BLaER1 (cell line): ENCODE measurements at regions not wholly inside any gene's neighbourhood (a gene's known extent, or its start where the extent isn't known, plus 50 kb on each side); places are given as distances from the start of the nearest gene placed in this dataset.

ENCODE experiments used
- H3K27ac ChIP-seq: shearing (Covaris generic); formaldehyde crosslinking; 2 replicates; pipeline ENCODE4 v1.8.1; 2022
- H3K27me3 ChIP-seq: shearing (Covaris generic); formaldehyde crosslinking; 2 replicates; pipeline ENCODE4 v1.8.1; 2022
- H3K36me3 ChIP-seq: shearing (Covaris generic); formaldehyde crosslinking; 2 replicates; pipeline ENCODE4 v1.8.1; 2022
- H3K4me1 ChIP-seq: shearing (Covaris generic); formaldehyde crosslinking; 2 replicates; pipeline ENCODE4 v1.8.1; 2022
- H3K4me2 ChIP-seq: shearing (Covaris generic); formaldehyde crosslinking; 2 replicates; pipeline ENCODE4 v1.8.1; 2022
- H3K4me3 ChIP-seq: shearing (Covaris generic); formaldehyde crosslinking; 2 replicates; pipeline ENCODE4 v1.8.1; 2022
- H3K9ac ChIP-seq: shearing (Covaris generic); formaldehyde crosslinking; 2 replicates; pipeline ENCODE4 v1.8.1; 2022
- H3K9me3 ChIP-seq: shearing (Covaris generic); formaldehyde crosslinking; 2 replicates; pipeline ENCODE4 v1.8.1; 2022
- H4K20me1 ChIP-seq: shearing (Covaris generic); formaldehyde crosslinking; 2 replicates; pipeline ENCODE4 v1.8.1; 2022
- Cebpa-rat ChIP-seq: shearing (Covaris generic); IDR thresholded peaks from 2 replicates; pipeline ENCODE4 v1.8.1; 2022

GRCh38 chr12:14244876-14245669, 120.4 kb upstream of the ATF7IP start:
- Histone ChIP-seq H3K9me3 (peaks cover 57% of the 10 kb centered on the region), H3K27me3 (no peaks in the 10 kb centered on the region), H3K27ac (0 out of 2 replicates have a peak overlapping the region, but pooled peaks have one; percentile 18), H3K9ac (no peak overlapping the region), H3K36me3 (no peaks in the 10 kb centered on the region), H4K20me1 (no peaks in the 10 kb centered on the region), H3K4me1 (peaks cover 27% of the 10 kb centered on the region), H3K4me2 (peak overlapping the region; percentile 6; the same call in 1 of the 2 replicates), H3K4me3 (no peak overlapping the region)
- TF ChIP-seq Cebpa-rat, result no peak

- TF ChIP-seq Cebpa-rat, result no peak
- Histone ChIP-seq H4K20me1 (no peaks in the 10 kb centered on the region), H3K4me1 (peaks cover 24% of the 10 kb centered on the region)
Observed at GRCh38 chr12:14247166-14247565, 118.3 kb upstream of the ATF7IP start.

GRCh38 chr12:14249368-14249767, 116.1 kb upstream of the ATF7IP start:
- no peak overlapping the region for H3K4me3 ChIP-seq
- no peaks in the 10 kb centered on the region for H3K27me3 ChIP-seq
- no peaks in the 10 kb centered on the region for H3K36me3 ChIP-seq
- peaks cover 30% of the 10 kb centered on the region for H3K4me1 ChIP-seq
- no peak overlapping the region for H3K9ac ChIP-seq
- no peak for TF ChIP-seq Cebpa-rat
- no peak overlapping the region for H3K27ac ChIP-seq
- peaks cover 43% of the 10 kb centered on the region for H3K9me3 ChIP-seq
- H3K4me2 ChIP-seq, result no peak overlapping the region
- H4K20me1 ChIP-seq, result no peaks in the 10 kb centered on the region

More at GRCh38 chr12:14247166-14247565, 118.3 kb upstream of the ATF7IP start:
- no peaks in the 10 kb centered on the region for H3K27me3 ChIP-seq
- no peak overlapping the region for H3K27ac ChIP-seq
- no peak overlapping the region for H3K4me3 ChIP-seq
- H3K4me2 ChIP-seq, result no peak overlapping the region
- peaks cover 59% of the 10 kb centered on the region for H3K9me3 ChIP-seq
- H3K9ac ChIP-seq, result no peak overlapping the region
- no peaks in the 10 kb centered on the region for H3K36me3 ChIP-seq

- H4K20me1 ChIP-seq, result no peaks in the 10 kb centered on the region
- no peak overlapping the region for H3K4me3 ChIP-seq
- no peaks in the 10 kb centered on the region for H3K27me3 ChIP-seq
- peaks cover 41% of the 10 kb centered on the region for H3K9me3 ChIP-seq
- no peak overlapping the region for H3K9ac ChIP-seq
- H3K36me3 ChIP-seq, result no peaks in the 10 kb centered on the region
- TF ChIP-seq Cebpa-rat, result no peak
- H3K4me2 ChIP-seq, result no peak overlapping the region
- H3K4me1 ChIP-seq, result peaks cover 45% of the 10 kb centered on the region
- no peak overlapping the region for H3K27ac ChIP-seq
Observed at GRCh38 chr12:14252697-14253096, 112.8 kb upstream of the ATF7IP start.

- Histone ChIP-seq H3K27me3 (no peaks in the 10 kb centered on the region), H3K4me2 (no peak overlapping the region), H3K9ac (no peak overlapping the region), H4K20me1 (no peaks in the 10 kb centered on the region), H3K4me3 (no peak overlapping the region), H3K36me3 (no peaks in the 10 kb centered on the region), H3K9me3 (peaks cover 38% of the 10 kb centered on the region), H3K27ac (no peak overlapping the region), H3K4me1 (peaks cover 52% of the 10 kb centered on the region)
- TF ChIP-seq Cebpa-rat, result no peak
Observed at GRCh38 chr12:14253496-14253895, 112.0 kb upstream of the ATF7IP start.

GRCh38 chr12:14254781-14255180, 110.7 kb upstream of the ATF7IP start:
- TF ChIP-seq Cebpa-rat, result no peak
- Histone ChIP-seq H3K4me2 (peak overlapping the region; percentile 70), H3K36me3 (peaks cover 2% of the 10 kb centered on the region; the same call in 1 of the 2 replicates)

GRCh38 chr12:14256121-14256520, 109.4 kb upstream of the ATF7IP start:
- Histone ChIP-seq H3K9ac (peak overlapping the region; percentile 81), H3K4me1 (peaks cover 62% of the 10 kb centered on the region), H3K36me3 (peaks cover 5% of the 10 kb centered on the region; the same call in 1 of the 2 replicates), H3K4me3 (peak overlapping the region; percentile 39; the same call in 1 of the 2 replicates), H4K20me1 (no peaks in the 10 kb centered on the region), H3K27ac (peak overlapping the region; percentile 97), H3K9me3 (peaks cover 48% of the 10 kb centered on the region), H3K27me3 (no peaks in the 10 kb centered on the region), H3K4me2 (peak overlapping the region; percentile 70)
- no peak for TF ChIP-seq Cebpa-rat

More at GRCh38 chr12:14254781-14255180, 110.7 kb upstream of the ATF7IP start:
- no peak overlapping the region; the same call in 1 of the 2 replicates for H3K9ac ChIP-seq
- H4K20me1 ChIP-seq, result no peaks in the 10 kb centered on the region
- no peaks in the 10 kb centered on the region for H3K27me3 ChIP-seq
- peak overlapping the region; percentile 97 for H3K27ac ChIP-seq
- no peak overlapping the region for H3K4me3 ChIP-seq
- peaks cover 57% of the 10 kb centered on the region for H3K4me1 ChIP-seq
- H3K9me3 ChIP-seq, result peaks cover 46% of the 10 kb centered on the region

GRCh38 chr12:14256555-14257169, 108.8 kb upstream of the ATF7IP start:
- TF ChIP-seq Cebpa-rat, result no peak
- H3K9me3 ChIP-seq, result peaks cover 50% of the 10 kb centered on the region
- peak overlapping the region; percentile 81 for H3K9ac ChIP-seq
- peaks cover 5% of the 10 kb centered on the region; the same call in 1 of the 2 replicates for H3K36me3 ChIP-seq
- peak overlapping the region; percentile 70 for H3K4me2 ChIP-seq
- peak overlapping the region; percentile 97 for H3K27ac ChIP-seq
- H4K20me1 ChIP-seq, result no peaks in the 10 kb centered on the region
- H3K27me3 ChIP-seq, result no peaks in the 10 kb centered on the region
- peaks cover 57% of the 10 kb centered on the region for H3K4me1 ChIP-seq
- H3K4me3 ChIP-seq, result peak overlapping the region; percentile 39; the same call in 1 of the 2 replicates

GRCh38 chr12:14257303-14257733, 108.2 kb upstream of the ATF7IP start:
- Histone ChIP-seq H3K4me1 (peaks cover 57% of the 10 kb centered on the region), H3K9ac (peak overlapping the region; percentile 81), H3K4me3 (peak overlapping the region; percentile 33; the same call in 1 of the 2 replicates)

More at GRCh38 chr12:14257303-14257733, 108.2 kb upstream of the ATF7IP start:
- H3K27me3 ChIP-seq, result no peaks in the 10 kb centered on the region
- no peaks in the 10 kb centered on the region for H4K20me1 ChIP-seq
- H3K4me2 ChIP-seq, result peak overlapping the region; percentile 70
- peaks cover 47% of the 10 kb centered on the region for H3K9me3 ChIP-seq
- H3K27ac ChIP-seq, result peak overlapping the region; percentile 97
- peaks cover 5% of the 10 kb centered on the region; the same call in 1 of the 2 replicates for H3K36me3 ChIP-seq
- no peak for TF ChIP-seq Cebpa-rat
